GM19023 (cell line): ENCODE measurements at regions not wholly inside any gene's neighbourhood (a gene's known extent, or its start where the extent isn't known, plus 50 kb on each side); places are given as distances from the start of the nearest gene placed in this dataset.

Experiments
- ATAC-seq: cut with Tn5 transposase; IDR thresholded peaks from one replicate; pipeline ENCODE4 v1.9.1; 2021; ENCODE audit warnings: mild to moderate bottlenecking, moderate library complexity; ENCODE audit not compliant: unreplicated experiment

DNA sequence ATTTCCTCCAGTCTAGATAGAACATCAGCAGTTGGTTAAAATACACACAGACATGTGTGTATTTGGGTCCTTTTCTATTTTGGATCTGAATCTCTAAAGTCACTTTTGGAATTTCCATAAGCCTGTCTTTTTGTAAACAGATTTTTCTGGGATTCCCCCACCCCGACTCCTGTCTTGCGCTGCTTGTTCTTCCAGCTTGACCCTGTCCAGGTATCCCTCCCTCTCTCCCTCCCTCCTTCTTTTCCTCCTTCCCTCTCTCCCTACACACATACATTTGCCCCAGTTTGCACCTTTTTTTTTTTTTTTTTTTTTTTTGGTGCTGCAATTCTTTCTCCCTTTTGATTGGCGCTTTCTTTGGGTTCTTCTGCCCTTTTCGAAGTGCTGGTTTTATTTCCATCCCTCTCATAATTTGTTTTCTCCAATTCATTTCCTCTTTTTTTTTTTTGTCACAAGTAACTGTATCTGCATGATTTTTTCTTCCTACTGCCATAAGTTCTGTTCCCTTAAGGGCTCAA is 114.8 kb upstream of the SERTAD2 start:
- ATAC-seq: no peak

DNA sequence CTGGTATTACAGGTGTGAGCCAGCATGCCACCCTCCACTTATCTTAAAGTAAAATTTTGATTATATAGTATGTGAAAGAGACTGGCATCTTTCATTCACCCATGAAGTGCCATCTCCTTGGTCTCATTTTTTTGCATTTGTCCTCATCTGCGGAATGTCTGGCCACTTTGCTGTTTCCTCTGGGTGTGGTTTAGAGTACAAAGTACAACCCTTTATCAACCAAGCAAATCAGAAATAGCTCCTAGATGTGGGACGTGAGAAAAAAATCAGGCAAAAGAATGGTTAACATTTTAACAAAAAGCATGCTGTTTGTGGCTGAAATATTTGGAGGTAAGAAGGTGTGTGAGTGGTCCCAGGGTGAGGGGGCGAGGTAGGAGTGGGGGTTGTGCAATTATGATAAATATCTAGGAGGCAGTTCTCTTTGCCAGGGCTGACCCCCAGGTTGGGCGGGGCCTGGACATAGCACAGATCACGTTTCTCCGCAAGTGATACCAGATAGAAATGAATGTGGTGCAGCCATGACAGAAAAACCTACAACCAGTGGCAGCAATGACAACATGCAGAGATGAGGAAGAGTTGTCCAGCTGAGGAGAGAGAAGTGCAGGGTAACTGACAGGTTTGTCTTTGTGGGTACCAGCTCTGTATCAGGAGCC is 115.8 kb upstream of the SERTAD2 start:
- no peak for ATAC-seq

DNA sequence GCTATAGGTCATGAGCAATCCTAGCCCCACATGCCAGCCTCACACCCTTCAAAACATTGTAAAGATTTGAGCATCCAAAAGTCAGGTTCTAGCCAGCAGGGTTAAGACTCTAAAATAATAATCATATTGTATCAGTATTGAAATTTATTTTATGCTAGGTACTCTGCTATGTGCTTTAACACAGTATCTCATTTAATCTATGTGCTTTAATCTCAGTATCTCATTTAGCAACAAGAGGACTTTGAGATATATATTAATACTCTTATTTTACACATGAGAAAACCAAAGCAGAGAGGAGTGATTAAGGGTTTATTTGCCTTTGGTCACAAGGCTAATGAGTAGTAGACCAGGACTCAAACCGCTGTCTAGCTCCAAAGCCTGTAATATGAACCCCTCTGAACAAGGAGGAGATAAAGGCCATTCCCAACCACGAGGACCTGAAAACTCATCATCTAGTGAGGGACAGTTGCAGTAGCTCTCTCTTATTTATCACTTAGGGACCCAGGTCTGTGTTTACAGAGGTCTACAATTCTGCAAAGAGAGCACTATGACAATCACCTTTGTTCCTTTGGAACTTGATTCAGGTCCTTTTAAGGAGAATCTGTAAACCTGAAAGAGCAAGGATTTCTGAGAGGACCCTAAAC is 116.5 kb upstream of the SERTAD2 start:
- ATAC-seq: no peak

DNA sequence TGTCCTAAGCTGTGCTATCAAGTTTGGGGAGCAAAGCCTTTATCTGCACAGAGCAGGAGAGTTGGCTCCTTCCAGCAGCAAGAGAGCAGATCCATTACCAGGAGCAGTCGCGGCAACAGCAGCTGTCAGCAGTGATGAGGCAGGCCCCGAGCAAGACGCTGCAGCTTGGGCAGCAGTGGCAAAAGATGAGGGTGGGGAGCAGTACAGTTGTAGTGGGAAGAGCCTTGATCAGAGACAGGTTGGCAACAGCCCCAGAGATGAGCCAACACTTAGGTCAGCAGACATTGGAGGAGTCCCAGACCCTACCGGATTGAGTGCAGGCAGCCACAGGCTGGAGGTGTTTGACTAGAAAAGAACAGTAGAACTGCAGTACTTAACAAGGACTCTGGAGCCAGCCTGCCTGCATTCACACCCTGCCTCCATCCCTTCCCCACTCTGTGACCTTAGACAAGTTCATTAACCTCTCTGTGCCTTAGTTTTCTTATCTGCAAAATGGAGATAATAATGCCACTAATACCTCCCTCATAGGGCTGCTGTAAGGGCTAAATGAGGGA is 117.1 kb upstream of the SERTAD2 start:
- no peak for ATAC-seq

DNA sequence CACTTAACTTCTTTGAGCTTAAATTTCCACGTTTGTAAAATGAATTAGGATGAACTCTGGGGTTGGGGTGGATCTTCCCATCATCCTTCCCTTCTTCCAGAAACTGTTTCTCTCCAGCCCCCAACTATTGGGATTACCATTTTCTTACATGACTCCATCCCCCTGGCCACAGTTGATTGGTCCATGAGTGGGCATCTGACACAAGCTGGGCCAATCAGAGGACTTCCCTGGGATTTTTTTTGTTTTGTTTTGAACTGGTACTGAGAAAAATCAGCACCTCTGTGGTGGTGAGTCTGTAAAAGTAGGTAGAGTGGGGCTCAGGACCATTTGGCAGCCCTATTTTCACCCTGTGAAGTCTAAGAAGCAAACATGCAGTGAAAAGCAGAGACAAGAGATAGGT is 118.0 kb upstream of the SERTAD2 start:
- ATAC-seq: no peak

DNA sequence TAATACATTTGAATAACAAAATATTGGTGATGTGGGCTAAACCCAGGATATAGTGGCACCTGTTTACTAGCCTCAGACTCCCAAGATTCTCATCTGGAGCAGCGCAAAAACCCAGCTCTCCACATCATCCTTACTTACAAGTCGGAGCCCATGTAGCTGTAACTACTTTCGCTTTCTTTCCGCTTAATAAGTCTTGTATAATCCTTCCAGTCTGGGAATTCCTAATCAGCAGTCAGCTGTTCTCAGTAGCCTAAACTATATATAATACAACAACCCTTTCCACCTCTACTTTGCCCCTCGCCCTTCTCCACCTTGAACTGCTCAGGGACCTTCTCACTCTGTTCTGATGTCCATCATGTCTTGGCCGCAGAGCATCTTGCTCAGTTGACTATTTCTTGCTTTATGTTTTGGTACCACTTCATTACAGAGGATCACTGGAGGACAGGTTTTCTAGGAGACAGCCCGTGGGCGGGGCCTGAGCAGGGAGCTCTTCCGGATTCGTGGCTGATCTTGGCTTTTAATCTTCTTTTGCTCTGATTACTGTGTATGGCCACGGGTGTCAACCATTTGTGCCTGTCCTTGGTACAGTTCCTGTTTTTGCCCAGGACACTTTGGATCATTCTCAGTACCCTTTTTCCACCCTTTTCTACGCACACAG is 119.9 kb upstream of the SERTAD2 start:
- ATAC-seq: no peak

DNA sequence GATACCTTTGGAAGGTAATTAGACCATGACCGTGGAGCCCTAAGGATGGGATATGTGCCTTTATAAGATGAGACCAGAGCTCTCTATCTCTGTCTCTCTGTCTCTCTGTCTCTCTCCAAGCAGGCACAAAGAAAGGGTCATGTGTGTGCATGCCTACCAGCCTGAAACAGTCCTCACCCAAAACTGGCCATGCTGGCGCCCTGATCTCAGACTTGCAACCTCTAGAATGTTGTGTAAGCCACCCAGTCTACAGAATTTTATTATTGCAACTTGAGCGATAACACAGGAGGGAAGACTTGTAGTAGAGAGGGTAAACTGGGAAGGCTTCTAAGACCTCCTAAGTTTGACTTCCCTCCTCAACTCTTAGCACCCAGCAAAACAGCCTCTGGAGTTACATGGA is 124.1 kb upstream of the SERTAD2 start:
- no peak for ATAC-seq

DNA sequence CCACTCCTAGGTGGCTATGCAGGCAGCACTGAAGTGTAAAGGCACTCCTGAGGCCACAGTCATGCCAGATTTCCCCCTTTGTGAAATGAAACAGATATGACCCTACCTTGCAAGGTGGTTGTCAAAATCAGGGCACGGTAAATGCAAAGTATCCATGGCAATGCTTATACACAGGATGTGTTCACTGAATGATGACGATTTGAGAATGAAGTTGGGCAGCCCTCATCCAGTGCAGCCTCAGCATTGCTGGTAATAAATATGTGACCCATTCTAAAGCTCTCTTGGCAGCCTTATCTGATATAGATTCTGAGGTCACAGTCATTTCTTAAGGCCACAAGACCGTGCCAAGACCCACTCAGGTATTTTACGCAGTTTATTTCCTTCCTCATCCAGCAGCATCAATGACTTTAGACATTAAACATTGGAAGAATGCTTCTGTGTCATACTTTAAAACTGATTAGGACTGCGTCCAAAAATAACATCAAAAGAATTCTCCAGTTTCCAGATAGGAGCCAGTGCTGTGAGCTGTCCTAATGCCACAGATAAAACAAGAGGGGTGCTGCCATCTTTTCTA is 125.5 kb upstream of the SERTAD2 start:
- no peak for ATAC-seq

DNA sequence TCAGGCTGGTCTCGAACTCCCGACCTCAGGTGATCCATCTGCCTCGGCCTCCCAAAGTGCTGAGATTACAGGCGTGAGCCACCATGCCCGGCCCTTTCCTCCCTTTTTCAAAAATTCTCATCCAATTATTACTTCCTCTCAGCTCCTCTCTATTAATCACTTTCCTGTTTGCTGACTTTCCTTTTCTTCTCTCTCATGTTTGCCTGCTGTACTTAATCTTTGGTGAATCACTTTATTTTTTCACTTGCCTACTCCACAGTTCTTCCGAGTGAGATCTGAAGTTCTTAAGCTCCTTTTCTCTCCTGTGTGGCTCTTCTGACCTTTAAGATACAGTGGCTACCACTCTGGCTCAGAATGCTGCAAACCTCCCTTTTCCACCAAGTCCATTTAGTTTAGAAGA is 126.3 kb upstream of the SERTAD2 start:
- no peak for ATAC-seq

DNA sequence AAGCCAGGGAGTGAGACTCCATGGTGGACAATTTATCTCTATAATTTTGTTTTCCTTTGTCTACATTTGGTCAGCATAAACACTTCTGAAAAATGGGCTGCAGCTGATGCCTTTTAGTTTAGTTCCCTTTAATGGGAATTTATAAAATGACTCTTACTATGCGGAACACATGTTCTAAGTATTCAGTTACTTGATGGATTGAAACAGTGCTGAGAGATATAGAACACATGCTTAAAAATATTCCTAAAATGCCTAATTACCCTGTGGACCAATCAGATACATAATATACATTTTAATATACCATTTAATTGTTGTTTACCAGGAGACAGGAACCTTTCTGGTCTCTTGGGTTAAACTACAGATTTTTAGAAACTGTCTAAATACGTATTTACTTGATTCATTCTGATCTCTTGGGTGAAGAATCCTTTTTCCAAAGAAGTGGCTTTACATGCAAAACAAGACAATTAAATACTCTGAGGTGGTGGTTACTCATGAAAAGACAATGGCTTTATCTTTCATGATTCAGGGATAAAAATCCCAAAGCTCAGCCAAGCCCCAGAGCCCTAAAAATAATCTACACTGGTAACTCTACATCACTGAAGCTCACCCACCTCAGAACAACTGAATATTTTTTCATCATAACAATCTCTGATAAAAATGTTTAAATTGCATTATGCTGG is 128.1 kb upstream of the SERTAD2 start:
- ATAC-seq: no peak

DNA sequence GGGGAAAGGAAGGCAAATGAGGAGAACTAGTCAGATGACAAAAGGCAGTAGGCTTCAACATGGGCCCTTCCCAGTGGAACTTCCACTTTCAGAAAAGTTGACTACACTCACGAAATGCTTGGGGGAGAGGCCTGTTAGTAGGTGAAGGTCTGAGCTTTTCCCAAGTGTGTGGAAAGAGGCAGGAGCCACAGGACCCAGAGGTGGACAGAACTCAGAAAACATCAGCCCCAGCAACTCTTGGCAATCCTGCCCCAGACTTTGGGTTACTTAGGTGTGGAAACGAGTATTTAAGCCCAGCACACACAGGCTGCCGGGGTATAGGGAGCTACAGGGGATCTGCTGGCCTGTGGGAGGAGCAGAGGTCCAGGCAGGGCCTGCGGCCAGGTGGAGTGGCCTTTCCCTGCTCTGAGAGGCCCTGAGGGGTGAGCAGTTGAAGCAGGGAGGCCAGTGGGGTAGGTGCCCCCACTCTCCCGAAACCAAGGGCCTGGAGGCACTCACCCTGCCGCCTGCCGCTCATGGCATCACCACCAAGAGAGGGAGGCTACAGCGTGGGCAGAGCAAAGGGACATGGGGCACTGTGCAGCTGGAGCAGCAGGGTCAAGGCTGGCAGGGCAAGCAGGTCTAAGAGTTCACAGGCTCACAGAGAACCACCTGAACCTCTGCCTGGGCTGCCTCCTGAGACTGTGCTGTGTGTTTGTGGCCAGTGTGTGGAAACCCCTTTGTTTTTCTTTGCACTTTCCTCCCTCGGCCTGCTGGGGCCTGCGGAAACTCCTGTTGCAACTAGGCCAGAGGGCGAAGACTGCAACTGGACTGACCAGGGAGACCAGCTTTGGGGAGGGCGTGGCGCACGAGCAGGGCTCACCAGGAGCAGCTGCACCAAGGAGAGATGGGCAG is 130.7 kb upstream of the SERTAD2 start:
- no peak for ATAC-seq

DNA sequence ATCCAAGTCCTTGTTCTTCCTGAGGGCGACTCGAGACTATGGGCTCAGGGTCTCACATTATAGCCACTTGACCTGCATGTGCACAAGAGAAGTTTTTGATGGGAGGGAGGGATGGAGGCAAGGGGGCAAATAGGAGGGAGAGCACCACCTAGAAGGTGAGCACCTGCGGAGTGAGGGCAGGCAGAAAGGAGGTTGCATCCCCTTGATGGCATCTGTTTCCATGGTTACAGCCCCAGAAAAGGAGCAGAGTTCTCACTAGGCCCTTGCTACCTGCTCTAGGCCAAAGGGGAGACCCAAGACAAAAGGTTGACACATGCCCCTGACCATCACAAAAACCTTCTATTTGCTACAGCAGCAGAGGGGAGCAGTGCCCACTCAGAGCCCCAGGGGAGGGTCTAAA is 131.5 kb upstream of the SERTAD2 start:
- no peak for ATAC-seq

DNA sequence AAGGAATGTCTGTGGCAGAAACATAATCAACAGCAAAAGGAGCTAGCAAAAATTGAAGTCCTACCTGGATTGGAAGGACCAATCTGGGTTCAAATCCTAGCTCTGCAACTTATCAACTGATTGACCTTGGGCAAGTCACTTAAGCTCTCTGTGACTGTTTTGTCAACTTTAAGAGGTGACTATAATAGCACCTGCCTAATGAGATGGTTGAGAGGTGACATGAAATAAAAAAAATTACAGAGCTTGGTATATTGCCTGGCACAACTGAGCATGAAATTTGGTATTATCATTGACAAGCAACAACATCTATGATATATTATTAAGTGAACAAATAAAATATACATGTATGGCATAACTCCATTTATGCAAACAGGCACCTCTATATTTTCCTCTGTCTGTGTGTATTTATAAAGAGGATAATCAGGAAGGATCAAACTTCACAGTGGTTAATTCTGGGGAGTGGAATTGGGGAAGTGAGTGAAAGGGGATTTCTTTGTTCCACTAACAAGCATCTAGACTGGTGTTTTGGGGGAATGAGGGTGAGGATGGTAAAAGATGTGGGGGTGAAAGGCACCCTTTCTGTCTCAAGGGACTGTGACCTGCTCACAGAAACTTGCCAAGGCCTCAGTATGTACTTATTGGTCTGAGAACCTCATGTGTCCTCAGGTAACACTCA is 132.8 kb upstream of the SERTAD2 start:
- no peak for ATAC-seq

DNA sequence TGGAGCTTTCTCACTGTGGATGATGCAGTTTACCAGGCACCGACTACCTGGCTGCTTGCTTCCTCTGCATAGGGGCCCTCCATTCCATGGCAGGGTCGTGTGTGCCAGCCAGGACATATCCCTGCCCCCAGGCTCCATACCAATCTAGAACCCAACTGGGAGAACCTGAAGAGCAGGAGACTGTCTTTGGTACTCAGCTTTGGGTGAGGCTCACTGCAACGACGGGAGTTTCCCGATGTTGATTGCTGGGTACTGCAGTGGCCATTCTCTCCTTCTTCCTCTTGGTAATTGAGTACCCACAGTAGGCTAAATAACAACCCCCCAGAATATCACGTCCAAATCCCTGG is 133.3 kb upstream of the SERTAD2 start:
- ATAC-seq: no peak

DNA sequence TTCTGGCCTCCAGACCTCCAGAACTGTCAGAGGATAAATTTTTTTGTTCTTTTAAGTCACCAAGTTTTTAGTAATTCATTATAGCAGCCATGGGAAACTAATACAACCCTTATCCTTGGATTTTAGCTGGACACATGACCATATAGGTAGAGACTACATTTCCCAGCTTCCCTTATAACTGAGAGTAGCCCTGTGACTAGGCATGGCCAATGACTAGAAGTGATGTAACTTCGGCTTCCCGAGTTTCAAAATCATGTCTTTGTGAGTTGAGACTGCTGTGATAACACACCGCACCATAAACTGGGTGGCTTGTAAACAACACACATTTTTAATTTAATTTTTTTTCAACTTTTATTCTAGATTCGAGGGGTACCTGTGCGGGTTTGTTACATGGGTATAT is 134.0 kb upstream of the SERTAD2 start:
- ATAC-seq: no peak

DNA sequence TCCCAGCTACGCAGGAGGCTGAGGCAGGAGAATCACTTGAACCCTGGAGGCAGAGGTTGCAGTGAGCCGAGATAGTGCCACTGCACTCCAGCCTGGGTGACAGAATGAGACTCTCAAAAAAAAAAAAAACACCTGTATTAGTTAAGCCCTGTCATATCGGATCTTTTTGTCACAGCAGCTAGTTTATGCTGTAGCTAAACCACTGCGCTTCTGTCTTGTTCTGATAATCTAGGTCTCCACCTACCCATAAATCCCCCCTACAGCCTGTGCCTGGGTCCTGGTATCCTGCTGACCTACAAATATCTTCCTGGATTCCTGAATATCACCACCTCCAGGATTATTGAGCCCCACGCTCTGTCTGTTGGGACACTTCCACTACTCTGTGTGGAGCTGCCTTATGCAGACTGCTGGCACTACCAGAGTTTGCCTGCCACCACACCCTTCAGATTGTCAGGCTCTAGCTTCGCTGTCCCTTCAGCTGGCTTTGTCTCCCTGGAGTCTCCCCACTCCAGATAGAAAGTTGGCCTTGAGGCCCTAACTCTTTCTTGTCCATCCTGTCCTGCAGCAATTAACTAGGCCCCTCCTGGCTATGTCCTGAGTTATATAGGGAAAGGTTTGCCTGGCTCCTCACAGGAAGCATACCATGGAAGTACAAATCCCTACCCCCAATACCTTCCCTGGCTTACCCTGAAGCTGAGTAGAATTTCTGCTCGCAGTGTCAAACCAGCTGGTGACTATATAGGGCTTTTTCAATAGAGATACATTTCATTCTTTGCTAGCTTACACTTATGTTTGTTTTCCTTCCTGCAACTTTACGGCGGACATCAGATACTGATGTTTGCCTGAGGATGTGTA is 136.0 kb upstream of the SERTAD2 start:
- no peak for ATAC-seq

DNA sequence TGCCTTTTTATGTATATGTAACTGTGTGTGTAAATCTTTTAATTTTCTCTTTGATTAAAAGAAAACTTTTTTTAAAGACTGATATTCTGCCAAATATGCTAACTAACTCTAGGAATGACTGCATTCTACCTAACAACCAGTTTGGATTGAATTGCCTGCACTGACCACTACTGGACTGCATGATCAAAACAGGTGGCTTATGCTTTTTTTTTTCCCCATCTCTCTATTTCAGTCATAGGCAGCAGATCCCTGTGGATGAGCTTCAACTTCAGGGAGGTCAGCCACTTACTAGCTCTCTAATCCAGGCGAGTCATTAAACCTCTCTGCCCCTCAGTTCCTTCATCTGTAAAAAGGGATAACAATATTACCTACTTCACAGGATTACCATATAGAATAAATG is 138.6 kb upstream of the SERTAD2 start:
- no peak for ATAC-seq

DNA sequence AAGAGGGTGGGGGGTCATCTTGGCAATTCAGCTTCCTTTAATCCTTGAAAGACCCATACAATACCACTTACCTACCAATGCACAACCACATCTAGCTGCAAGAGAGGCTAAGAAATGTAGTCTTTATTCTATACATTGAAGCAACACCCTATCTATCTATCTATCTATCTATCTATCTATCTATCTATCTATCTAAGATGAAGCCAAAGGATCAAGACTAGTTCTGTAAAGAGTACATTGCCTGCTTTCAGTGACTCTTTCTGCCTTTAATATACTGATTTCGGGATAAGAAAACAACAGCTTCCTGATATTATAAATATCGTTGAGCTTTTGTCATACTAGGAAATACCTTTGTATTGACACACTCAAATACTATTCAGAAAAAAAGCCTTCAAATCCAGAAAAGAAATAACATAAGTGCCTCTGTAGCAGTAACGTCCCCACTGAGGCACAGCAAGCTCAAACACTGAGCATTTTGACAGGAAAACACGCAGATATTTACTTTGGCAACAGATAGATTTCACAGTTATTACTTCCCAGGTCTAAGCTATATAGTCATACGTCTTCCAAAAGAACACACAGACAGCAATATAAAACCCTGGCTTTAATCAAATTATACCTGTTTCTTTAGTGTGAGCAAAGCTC is 139.4 kb upstream of the SERTAD2 start:
- no peak for ATAC-seq
